Right atrium auricular region (tissue), 2 donors: ENCODE measurements at regions not wholly inside any gene's neighbourhood (a gene's known extent, or its start where the extent isn't known, plus 50 kb on each side); places are given as distances from the start of the nearest gene placed in this dataset.

Experiments used
- DNase-seq: peaks from one replicate; pipeline ENCODE4 v3.0.0-alpha.2; 2019; ENCODE audit warnings: low spot score
- H3K27ac ChIP-seq, 2 donors: fragments of 200-600 bp; sonication (generic); 1 replicate in 1 of 2; 2 replicates in 1 of 2; pipeline ENCODE4 v1.5.1; 2016 to 2019
- H3K27me3 ChIP-seq, 2 donors: fragments of 200-600 bp; sonication (generic); one replicate each; pipeline versions ENCODE4 v1.5.1 to v1.6.0; 2017 to 2019
- H3K36me3 ChIP-seq: fragments of 200-600 bp; sonication (generic); one replicate; pipeline ENCODE4 v1.5.1; 2016
- H3K4me1 ChIP-seq, 2 donors: fragments of 200-600 bp; sonication (generic); one replicate each; pipeline versions ENCODE4 v1.5.1 to v1.6.0; 2017 to 2019
- H3K4me3 ChIP-seq, 2 donors: fragments of 200-600 bp; sonication (generic); 1 replicate in 1 of 2; 2 replicates in 1 of 2; pipeline ENCODE4 v1.5.1; 2017 to 2019; ENCODE audit warnings: mild to moderate bottlenecking in 1 of 2, moderate library complexity in 1 of 2
- H3K9me3 ChIP-seq, 2 donors: fragments of 200-600 bp; sonication (generic); one replicate each; pipeline ENCODE4 v1.5.1; 2019
- TF ChIP-seq, protein P1 (sequence below), 2 donors: fragments of 200-600 bp; sonication (generic); IDR thresholded peaks; one replicate each; pipeline ENCODE4 v1.5.1; 2019; ENCODE audit warnings: antibody characterized with exemption in 2 of 2

GRCh38 chr13:69296130-69296529, 811.5 kb upstream of the ATXN8OS start:
- DNase-seq: no peak
- H3K9me3 ChIP-seq: no peaks in the 10 kb centered on the region
- no peak overlapping the region for H3K27ac ChIP-seq
- H3K36me3 ChIP-seq: no peaks in the 10 kb centered on the region
- no peaks in the 10 kb centered on the region for H3K27me3 ChIP-seq
- no peak overlapping the region for H3K4me3 ChIP-seq
- H3K4me1 ChIP-seq: no peaks in the 10 kb centered on the region
- TF ChIP-seq, protein P1, sequence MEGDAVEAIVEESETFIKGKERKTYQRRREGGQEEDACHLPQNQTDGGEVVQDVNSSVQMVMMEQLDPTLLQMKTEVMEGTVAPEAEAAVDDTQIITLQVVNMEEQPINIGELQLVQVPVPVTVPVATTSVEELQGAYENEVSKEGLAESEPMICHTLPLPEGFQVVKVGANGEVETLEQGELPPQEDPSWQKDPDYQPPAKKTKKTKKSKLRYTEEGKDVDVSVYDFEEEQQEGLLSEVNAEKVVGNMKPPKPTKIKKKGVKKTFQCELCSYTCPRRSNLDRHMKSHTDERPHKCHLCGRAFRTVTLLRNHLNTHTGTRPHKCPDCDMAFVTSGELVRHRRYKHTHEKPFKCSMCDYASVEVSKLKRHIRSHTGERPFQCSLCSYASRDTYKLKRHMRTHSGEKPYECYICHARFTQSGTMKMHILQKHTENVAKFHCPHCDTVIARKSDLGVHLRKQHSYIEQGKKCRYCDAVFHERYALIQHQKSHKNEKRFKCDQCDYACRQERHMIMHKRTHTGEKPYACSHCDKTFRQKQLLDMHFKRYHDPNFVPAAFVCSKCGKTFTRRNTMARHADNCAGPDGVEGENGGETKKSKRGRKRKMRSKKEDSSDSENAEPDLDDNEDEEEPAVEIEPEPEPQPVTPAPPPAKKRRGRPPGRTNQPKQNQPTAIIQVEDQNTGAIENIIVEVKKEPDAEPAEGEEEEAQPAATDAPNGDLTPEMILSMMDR (IDR thresholded peaks at IDR 0.05): no peak

GRCh38 chr13:69292789-69293425, 814.7 kb upstream of the ATXN8OS start:
- no peaks in the 10 kb centered on the region for H3K4me1 ChIP-seq
- no peaks in the 10 kb centered on the region for H3K27me3 ChIP-seq
- no peak overlapping the region for H3K4me3 ChIP-seq
- no peak overlapping the region for H3K27ac ChIP-seq
- DNase-seq: no peak
- H3K36me3 ChIP-seq: no peaks in the 10 kb centered on the region
- TF ChIP-seq, protein P1 (IDR thresholded peaks at IDR 0.05): no peak
- no peaks in the 10 kb centered on the region for H3K9me3 ChIP-seq

DNA sequence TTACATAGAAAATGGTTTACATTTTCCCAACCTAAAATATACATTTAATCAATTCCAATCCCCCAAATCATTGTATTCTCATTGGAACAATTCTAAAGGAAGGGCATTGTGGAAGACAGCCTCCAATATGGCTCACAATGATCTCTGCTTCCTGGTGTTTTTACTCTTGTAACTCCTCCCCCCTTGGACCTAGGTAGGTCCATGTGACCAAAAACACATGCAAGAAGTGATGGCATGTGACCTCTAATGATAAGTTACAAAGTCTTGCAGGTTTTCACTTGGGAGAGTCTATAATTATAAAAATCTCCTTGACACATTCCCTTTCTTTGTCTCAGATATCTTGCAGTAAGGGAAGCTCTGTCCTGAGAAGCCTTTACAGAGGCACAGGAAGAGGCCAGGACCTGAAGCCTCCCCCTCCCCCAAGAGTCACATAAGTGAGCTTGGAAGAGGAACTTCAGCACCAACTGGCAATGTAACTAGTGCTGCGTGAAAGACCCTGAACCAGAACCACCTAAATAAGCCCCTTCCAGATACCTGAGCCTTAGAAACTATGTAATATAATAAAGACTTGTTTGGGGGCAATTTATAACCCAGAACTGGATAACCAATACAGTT, 816.2 kb upstream of the ATXN8OS start:
- DNase-seq: no peak
- H3K4me1 ChIP-seq: no peaks in the 10 kb centered on the region
- no peak overlapping the region for H3K4me3 ChIP-seq
- H3K36me3 ChIP-seq: no peaks in the 10 kb centered on the region
- TF ChIP-seq, protein P1 (IDR thresholded peaks at IDR 0.05): no peak
- no peak overlapping the region for H3K27ac ChIP-seq
- no peaks in the 10 kb centered on the region for H3K9me3 ChIP-seq
- H3K27me3 ChIP-seq: no peaks in the 10 kb centered on the region

GRCh38 chr13:69288026-69288425, 819.6 kb upstream of the ATXN8OS start:
- DNase-seq: no peak
- H3K36me3 ChIP-seq: no peaks in the 10 kb centered on the region
- H3K4me3 ChIP-seq: no peak overlapping the region
- no peaks in the 10 kb centered on the region for H3K4me1 ChIP-seq
- H3K9me3 ChIP-seq: no peaks in the 10 kb centered on the region
- TF ChIP-seq, protein P1 (IDR thresholded peaks at IDR 0.05): no peak
- H3K27me3 ChIP-seq: no peaks in the 10 kb centered on the region
- no peak overlapping the region for H3K27ac ChIP-seq

DNA sequence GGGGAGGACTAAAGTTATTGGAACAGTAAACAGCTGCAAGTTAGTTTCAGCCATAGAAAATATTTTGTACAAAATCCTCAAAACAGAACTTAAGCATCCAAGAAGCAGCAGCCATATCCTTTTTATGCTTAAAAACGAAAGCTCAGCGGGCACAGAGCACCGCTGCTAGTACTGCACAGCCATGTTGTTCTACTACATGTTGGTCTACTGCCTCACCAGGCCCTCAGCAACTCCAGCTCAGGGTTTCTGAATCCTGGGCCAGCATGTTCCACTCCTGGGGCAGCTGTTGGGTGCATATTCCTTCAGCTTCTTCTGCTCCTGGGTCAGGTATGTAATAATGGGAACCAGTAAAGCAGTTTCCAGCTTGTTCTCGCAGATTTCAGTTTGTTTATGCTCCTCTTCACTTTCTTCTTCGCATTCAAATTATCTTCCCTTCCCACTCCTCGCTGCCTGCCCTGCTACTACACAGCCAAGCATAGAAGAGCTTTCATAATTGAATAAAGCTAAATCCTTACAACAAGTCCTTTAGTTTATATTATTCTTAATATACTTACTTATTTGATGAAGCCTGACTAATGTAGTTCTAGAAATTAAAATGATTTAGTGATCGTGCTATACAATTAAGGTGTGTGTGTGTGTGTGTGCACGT, 820.5 kb upstream of the ATXN8OS start:
- Histone ChIP-seq H3K27me3 (no peaks in the 10 kb centered on the region), H3K4me1 (no peaks in the 10 kb centered on the region), H3K36me3 (no peaks in the 10 kb centered on the region), H3K4me3 (no peak overlapping the region), H3K9me3 (no peaks in the 10 kb centered on the region), H3K27ac (no peak overlapping the region)
- no peak for DNase-seq
- TF ChIP-seq, protein P1 (IDR thresholded peaks at IDR 0.05): no peak
